Naive thymus-derived CD4-positive, alpha-beta T cell (primary cell): ENCODE measurements at regions not wholly inside any gene's neighbourhood (a gene's known extent, or its start where the extent isn't known, plus 50 kb on each side); places are given as distances from the start of the nearest gene placed in this dataset.
"Not testable (repeated sequence)": the region's sequence is repeated elsewhere in the genome, so short reads cannot be mapped to it uniquely, and the experiment has no call there.

Source experiments
- ATAC-seq: fragments of 150-1000 bp; cut with Tn5 transposase; 2 replicates; pipeline ENCODE4 v1.10.0; 2021; ENCODE audit warnings: mild to moderate bottlenecking, moderate library complexity
- CTCF ChIA-PET: fragments of 350-600 bp; sonication (Branson Sonifier 250); formaldehyde crosslinking; loops from one replicate; lab custom pipeline; 2021; ENCODE audit warnings: antibody characterized with exemption; lab: Charles Lee
- POLR2A ChIA-PET: fragments of 350-600 bp; sonication (Branson Sonifier 250); formaldehyde crosslinking; loops from one replicate; lab custom pipeline; 2021; ENCODE audit warnings: antibody characterized with exemption, inconsistent platforms; lab: Charles Lee
- DNase-seq, 9 donors: peaks; one replicate each; pipeline versions ENCODE4 v3.0.0 to v3.0.0-alpha.2; 2020 to 2022; ENCODE audit warnings: mixed read lengths in 1 of 9
- H3K27ac ChIP-seq: one replicate; pipeline ENCODE4 v1.7.0; 2013; ENCODE audit warnings: mild to moderate bottlenecking, low read depth, low read length, moderate library complexity
- H3K27me3 ChIP-seq, 2 donors: one replicate each; pipeline ENCODE4 v1.7.0; 2013; ENCODE audit warnings: low read length in 2 of 2, mild to moderate bottlenecking in 2 of 2, moderate library complexity in 2 of 2; ENCODE audit not compliant: control insufficient read depth in 2 of 2, insufficient read depth in 2 of 2
- H3K36me3 ChIP-seq, 3 experiments: 1 replicate in 2 of 3; 2 replicates in 1 of 3; pipeline ENCODE4 v1.7.0; 2013; ENCODE audit warnings: low read length in 3 of 3, mild to moderate bottlenecking in 3 of 3, moderate library complexity in 1 of 3; ENCODE audit not compliant: insufficient read depth in 3 of 3, control insufficient read depth in 2 of 3
- H3K4me1 ChIP-seq, 2 donors: one replicate each; pipeline ENCODE4 v1.7.0; 2013; ENCODE audit warnings: low read length in 2 of 2, mild to moderate bottlenecking in 2 of 2, moderate library complexity in 1 of 2; ENCODE audit not compliant: control insufficient read depth in 2 of 2, insufficient read depth in 2 of 2
- H3K4me3 ChIP-seq: 2 replicates; pipeline ENCODE4 v1.7.0; 2013; ENCODE audit warnings: mild to moderate bottlenecking, low read length
- H3K9me3 ChIP-seq, 3 experiments: 1 replicate in 2 of 3; 2 replicates in 1 of 3; pipeline ENCODE4 v1.7.0; 2013; ENCODE audit warnings: low read length in 3 of 3; ENCODE audit not compliant: control insufficient read depth in 2 of 3
- H3K27ac Mint-ChIP-seq, 9 donors: one replicate each; pipeline ENCODE4 v1.8.0; 2020 to 2022; ENCODE audit warnings: mixed read lengths in 9 of 9, mild to moderate bottlenecking in 8 of 9, moderate library complexity in 5 of 9, inconsistent platforms in 2 of 9
- H3K27me3 Mint-ChIP-seq, 5 donors: one replicate each; pipeline ENCODE4 v1.8.0; 2021 to 2022; ENCODE audit warnings: mixed read lengths in 5 of 5, mild to moderate bottlenecking in 1 of 5
- H3K36me3 Mint-ChIP-seq, 5 donors: one replicate each; pipeline ENCODE4 v1.8.0; 2020 to 2022; ENCODE audit warnings: mixed read lengths in 5 of 5, mild to moderate bottlenecking in 3 of 5, inconsistent platforms in 1 of 5
- H3K4me1 Mint-ChIP-seq, 7 donors: one replicate each; pipeline ENCODE4 v1.8.0; 2020 to 2022; ENCODE audit warnings: mixed read lengths in 7 of 7, mild to moderate bottlenecking in 3 of 7, inconsistent platforms in 1 of 7
- H3K4me3 Mint-ChIP-seq, 10 donors: one replicate each; pipeline ENCODE4 v1.8.0; 2020 to 2022; ENCODE audit warnings: mild to moderate bottlenecking in 10 of 10, mixed read lengths in 10 of 10, moderate library complexity in 6 of 10, inconsistent platforms in 2 of 10
- H3K9me3 Mint-ChIP-seq, 11 donors: one replicate each; pipeline ENCODE4 v1.8.0; 2020 to 2022; ENCODE audit warnings: mixed read lengths in 11 of 11, mild to moderate bottlenecking in 4 of 11, inconsistent platforms in 1 of 11, moderate library complexity in 1 of 11
- intact Hi-C, 2 donors: fragments of 100-400 bp; cut with micrococcal nuclease; formaldehyde crosslinking; loops; one replicate each; pipeline ENCODE4 v1.15.1; 2023

DNA sequence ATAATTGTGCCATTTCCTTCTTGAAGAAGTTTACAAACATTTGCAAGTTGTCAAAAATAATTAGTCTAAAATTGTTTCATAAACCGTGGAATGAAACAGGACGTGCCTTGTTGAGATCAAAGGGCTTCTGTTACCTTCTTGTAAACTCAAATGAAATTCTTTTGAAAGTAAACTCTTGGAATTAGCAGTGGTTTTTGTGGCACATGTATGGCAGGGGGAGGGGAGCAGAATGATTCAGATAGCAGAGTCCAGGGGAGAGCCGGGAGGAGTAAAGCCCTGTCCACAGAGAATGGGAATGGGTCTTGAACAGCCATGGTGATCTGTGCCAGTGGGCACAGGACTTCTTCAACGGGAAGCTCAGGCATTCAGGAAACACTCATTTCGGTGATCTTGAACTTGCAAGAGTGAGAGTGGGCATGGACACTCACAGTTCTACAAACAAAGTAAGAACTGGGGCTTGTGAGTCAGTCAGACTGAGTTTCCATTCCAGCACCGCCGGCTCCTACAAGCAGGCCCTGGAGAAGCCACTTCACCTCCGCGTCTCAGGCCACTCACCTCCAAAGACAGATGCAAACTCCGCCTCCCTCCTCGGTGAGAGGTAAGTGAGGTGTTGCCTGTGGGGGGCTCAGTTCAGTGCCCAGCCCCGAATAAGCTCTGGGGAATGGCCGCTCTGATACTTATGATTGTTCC, 143.1 kb downstream of the CDH26 start:
- DNase-seq = no peak
- no peaks in the 10 kb centered on the region for H3K36me3 ChIP-seq
- peaks cover 0 to 16% (median 7%) of the 10 kb centered on the region in 7 donors for H3K4me1 Mint-ChIP-seq
- no peaks in the 10 kb centered on the region for H3K27me3 ChIP-seq
- H3K36me3 Mint-ChIP-seq = no peaks in the 10 kb centered on the region
- H3K9me3 Mint-ChIP-seq = peaks cover 0 to 6% (median 1%) of the 10 kb centered on the region in 11 donors
- ChIA-PET POLR2A (no interaction called here), CTCF (no interaction called here)
- H3K4me3 ChIP-seq = no peak overlapping the region
- H3K4me3 Mint-ChIP-seq = peak overlapping the region in 1 of 10 donors; percentile 65
- ATAC-seq = no peak
- no peaks in the 10 kb centered on the region for H3K9me3 ChIP-seq
- H3K4me1 ChIP-seq = peaks cover 0 to 7% of the 10 kb centered on the region in 2 donors
- intact Hi-C loops = no loop called here
- peak overlapping the region in 1 of 9 donors; percentile 43 for H3K27ac Mint-ChIP-seq
- peaks cover 0 to 6% (median 0%) of the 10 kb centered on the region in 5 donors for H3K27me3 Mint-ChIP-seq
- no peak overlapping the region for H3K27ac ChIP-seq

DNA sequence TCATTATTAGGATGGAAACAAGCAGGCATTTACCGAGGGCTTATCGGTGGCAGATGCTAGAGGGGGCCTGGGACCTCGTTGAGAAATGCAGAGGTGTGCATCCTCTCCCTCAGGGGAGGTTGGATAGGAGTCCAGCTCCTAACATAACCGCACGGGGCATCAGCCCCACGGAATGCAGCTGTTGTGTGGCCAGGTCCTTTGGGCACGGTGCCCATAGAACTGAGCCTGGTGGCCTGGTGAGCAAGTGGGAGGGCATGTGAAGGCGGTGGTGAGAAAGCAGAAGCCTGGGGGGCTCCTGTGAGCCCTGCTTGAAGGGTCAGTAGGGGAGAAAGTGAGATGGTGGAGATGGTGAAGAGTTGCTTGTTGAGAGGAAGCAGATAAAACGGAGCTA, 143.7 kb downstream of the CDH26 start:
- Mint-ChIP-seq H3K27ac (no peak overlapping the region), H3K9me3 (peaks cover 0 to 6% (median 1%) of the 10 kb centered on the region in 11 donors), H3K4me1 (peaks cover 0 to 16% (median 7%) of the 10 kb centered on the region in 7 donors), H3K4me3 (no peak overlapping the region), H3K27me3 (peaks cover 0 to 6% (median 0%) of the 10 kb centered on the region in 5 donors), H3K36me3 (no peaks in the 10 kb centered on the region)
- DNase-seq (no peak), ATAC-seq (no peak)
- POLR2A ChIA-PET = no interaction called here
- Histone ChIP-seq H3K27ac (no peak overlapping the region), H3K27me3 (no peaks in the 10 kb centered on the region), H3K4me1 (peaks cover 0 to 7% of the 10 kb centered on the region in 2 donors), H3K9me3 (no peaks in the 10 kb centered on the region), H3K36me3 (no peaks in the 10 kb centered on the region), H3K4me3 (no peak overlapping the region)
- intact Hi-C loops = no loop called here
- CTCF ChIA-PET = no interaction called here

DNA sequence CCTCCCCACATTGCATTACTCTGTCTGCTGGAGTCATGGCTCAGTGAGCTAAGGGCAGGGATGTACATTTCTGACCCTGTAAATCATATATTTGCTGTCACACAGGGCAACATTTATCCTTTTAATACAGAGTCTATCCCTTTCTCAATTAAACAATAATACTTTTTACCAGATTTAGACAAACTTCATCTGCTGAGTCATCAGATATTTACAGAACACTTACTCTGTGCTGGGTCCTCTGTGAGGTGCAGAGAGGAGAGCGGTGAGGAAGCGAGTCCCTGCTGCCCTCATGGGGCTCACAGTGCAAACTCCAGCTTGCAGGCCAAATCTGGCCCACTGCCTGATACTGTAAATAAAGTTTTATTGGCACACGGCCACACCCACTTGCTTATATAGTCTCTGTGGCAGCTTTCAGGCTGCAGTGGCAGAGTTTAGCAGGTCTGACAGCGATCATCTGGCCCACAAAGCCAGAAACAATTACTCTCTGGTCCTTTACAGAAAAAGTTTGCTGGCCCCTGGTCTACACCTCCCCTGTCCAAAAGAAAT, 144.5 kb downstream of the CDH26 start:
- ChIA-PET CTCF (no interaction called here), POLR2A (no interaction called here)
- no peaks in the 10 kb centered on the region for H3K27me3 ChIP-seq
- peaks cover 0 to 7% of the 10 kb centered on the region in 2 donors for H3K4me1 ChIP-seq
- Mint-ChIP-seq H3K4me1 (peaks cover 0 to 16% (median 7%) of the 10 kb centered on the region in 7 donors), H3K27ac (no peak overlapping the region), H3K9me3 (peaks cover 0 to 6% (median under 1%) of the 10 kb centered on the region in 11 donors), H3K4me3 (no peak overlapping the region), H3K36me3 (no peaks in the 10 kb centered on the region), H3K27me3 (peaks cover 0 to 6% (median 0%) of the 10 kb centered on the region in 5 donors)
- intact Hi-C loops = no loop called here
- H3K4me3 ChIP-seq = no peak overlapping the region
- H3K9me3 ChIP-seq = no peaks in the 10 kb centered on the region
- H3K27ac ChIP-seq = no peak overlapping the region
- DNase-seq = no peak
- ATAC-seq = no peak
- no peaks in the 10 kb centered on the region for H3K36me3 ChIP-seq

DNA sequence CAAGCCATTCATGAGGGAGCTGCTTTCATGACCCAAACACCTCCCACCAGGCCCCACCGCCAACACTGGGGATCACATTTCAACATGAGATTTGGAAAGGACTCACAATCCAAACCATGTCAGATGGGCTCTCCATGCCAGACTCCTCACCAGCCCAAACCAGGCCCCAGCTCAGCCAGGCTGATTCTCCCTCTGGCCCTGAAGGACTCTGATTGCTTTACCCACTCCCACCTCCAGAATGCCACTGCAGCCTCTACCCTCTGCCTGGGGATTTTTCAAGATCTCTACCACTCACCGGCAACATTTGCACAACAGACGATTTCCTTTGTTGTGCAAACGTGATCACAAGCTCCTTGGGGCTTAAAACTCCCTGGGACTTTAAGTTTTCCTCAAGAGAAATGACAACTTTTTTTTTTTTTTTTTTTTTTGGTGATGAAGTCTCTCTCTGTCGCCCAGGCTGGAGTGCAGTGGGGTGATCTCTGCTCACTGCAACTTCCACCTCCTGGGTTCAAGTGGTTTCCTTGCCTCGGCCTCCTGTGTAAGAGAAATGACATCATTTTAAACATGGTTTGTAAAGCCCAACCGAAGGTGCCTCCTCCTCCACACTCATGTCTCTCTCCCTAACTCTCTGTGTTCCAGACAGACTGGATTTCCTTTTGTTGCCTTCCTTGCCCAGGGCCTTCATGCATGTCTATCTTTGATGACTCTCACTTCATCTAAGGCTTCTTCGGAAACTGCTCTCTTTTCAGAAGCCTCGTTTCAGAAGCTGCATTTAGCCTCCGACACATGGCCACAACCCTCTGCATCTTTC, 147.0 kb downstream of the CDH26 start:
- Mint-ChIP-seq H3K27ac (no peak overlapping the region), H3K36me3 (no peaks in the 10 kb centered on the region), H3K9me3 (no peaks in the 10 kb centered on the region), H3K27me3 (no peaks in the 10 kb centered on the region), H3K4me3 (no peak overlapping the region), H3K4me1 (peaks cover 0 to 14% (median 7%) of the 10 kb centered on the region in 7 donors)
- CTCF ChIA-PET = interaction anchor here (0.6 kb wide), 1 partner anchor 10 kb away, joined by 4 read pairs; no protein-coding TSS in a partner anchor
- Histone ChIP-seq H3K27ac (no peak overlapping the region), H3K4me1 (peaks cover 0 to 7% of the 10 kb centered on the region in 2 donors), H3K4me3 (no peak overlapping the region), H3K27me3 (no peaks in the 10 kb centered on the region), H3K9me3 (no peaks in the 10 kb centered on the region), H3K36me3 (no peaks in the 10 kb centered on the region)
- POLR2A ChIA-PET = no interaction called here
- DNase-seq (no peak), ATAC-seq (no peak)
- intact Hi-C loops = no loop called here

DNA sequence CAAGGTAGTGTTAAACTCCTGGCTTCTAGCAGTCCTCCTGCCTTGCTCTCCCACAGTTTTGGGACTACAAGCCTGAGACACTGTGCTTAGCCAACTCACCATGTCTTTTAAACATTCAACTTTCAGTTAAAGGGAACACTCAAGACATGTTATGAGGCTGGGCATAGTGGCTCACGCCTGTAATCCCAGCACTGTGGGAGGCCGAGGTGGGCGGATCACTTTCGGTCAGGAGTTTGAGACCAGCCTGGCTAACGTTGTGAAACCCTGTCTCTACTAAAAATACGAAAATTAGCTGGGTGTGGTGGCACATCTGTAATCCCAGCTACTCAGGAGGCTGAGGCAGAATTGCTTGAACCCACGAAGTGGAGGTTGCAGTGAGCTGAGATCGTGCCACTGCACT, 148.0 kb downstream of the CDH26 start:
- DNase-seq, H3K36me3 Mint-ChIP-seq, H3K27ac ChIP-seq, H3K27ac Mint-ChIP-seq, H3K4me3 ChIP-seq, H3K9me3 Mint-ChIP-seq, H3K4me1 Mint-ChIP-seq, H3K27me3 Mint-ChIP-seq, intact Hi-C loops, POLR2A ChIA-PET, CTCF ChIA-PET, H3K27me3 ChIP-seq, H3K4me1 ChIP-seq, H3K4me3 Mint-ChIP-seq, ATAC-seq, H3K36me3 ChIP-seq, H3K9me3 ChIP-seq: not testable (repeated sequence)

DNA sequence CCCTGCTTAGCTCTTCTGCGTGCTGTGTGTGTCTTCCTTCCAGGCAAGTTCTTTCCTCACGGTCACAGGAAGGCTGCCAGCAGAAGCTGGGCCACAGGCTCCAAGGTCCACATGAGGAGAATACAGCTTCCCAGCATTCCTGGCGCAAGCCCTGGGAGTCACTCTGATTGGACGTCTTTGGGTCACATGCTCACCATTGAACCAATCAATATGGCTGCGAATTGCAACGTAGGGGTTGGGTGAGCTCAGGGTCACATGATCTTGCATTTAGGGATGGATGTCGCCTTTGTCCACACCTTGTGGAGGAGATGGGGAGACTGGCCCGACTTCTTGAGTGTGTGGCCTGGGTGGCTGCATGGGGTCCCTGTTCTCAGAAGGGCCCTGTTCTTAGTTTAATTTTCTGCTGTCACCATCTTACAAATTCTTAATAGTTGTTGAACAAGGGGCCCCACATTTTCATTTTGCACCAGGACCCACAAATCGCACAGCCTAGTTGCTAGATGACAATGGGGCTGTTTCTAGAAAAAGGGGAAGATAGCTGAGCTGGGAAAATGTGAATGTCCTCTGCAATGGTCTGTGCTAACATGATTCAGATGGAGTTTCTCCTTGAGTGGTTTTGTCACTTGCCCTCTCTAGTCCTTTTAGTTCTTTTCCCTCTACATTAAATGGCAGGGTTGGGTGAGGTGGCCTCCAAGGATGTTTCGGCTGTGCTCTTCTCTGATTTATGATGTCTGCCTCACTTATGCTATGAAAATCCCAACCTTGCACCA, 149.6 kb downstream of the CDH26 start:
- ChIA-PET CTCF (no interaction called here), POLR2A (no interaction called here)
- Histone ChIP-seq H3K36me3 (no peaks in the 10 kb centered on the region), H3K27ac (no peak overlapping the region), H3K4me3 (no peak overlapping the region), H3K4me1 (no peaks in the 10 kb centered on the region), H3K9me3 (no peaks in the 10 kb centered on the region), H3K27me3 (no peaks in the 10 kb centered on the region)
- Mint-ChIP-seq H3K4me3 (no peak overlapping the region), H3K4me1 (peaks cover 0 to 6% (median 0%) of the 10 kb centered on the region in 7 donors), H3K27me3 (no peaks in the 10 kb centered on the region), H3K9me3 (no peaks in the 10 kb centered on the region), H3K36me3 (no peaks in the 10 kb centered on the region), H3K27ac (no peak overlapping the region)
- intact Hi-C loops = no loop called here
- ATAC-seq = no peak
- DNase-seq = no peak
